ENCODE measurements at regions not wholly inside any gene's neighbourhood (a gene's known extent, or its start where the extent isn't known, plus 50 kb on each side); places are given as distances from the start of the nearest gene placed in this dataset.
"Not testable (repeated sequence)": the region's sequence is repeated elsewhere in the genome, so short reads cannot be mapped to it uniquely, and the experiment has no call there.

DNA sequence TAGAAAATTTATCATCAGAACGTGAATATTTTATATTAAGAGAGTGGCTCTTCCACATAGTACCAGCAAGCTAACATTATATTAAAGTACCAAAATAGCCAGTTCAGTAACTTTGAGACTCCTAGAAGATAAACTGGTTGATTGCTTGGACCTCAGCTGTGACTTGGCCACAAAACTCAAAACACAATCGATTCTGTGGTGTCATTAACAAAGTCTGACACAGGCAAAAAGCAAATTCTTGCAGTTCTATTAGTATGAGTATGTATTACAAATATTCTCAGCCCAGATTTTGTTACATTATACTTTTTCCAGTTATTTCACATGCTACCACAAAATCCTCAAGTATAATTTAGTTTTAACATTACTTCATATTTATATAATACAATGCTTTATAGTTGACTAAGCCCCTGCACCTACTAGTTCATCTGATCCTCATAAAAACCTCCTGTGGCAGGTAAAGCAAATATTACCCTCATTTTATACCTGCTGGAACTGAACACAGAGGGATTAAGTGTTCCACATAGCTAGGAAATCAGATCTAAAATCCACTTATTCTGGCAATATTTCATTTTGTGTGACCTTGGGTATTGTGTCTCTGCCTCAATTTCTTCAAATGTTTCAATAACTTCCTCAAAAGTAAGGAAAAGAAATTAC lies 279.9 kb upstream of the MKLN1 start:
- no peak overlapping the region for H3K4me3 Mint-ChIP-seq
- peaks cover 34% of the 10 kb centered on the region for H3K36me3 Mint-ChIP-seq

GRCh38 chr7:131051304-131051703 lies 276.4 kb upstream of the MKLN1 start:
- no peak overlapping the region for H3K4me3 Mint-ChIP-seq
- H3K27me3 Mint-ChIP-seq = no peaks in the 10 kb centered on the region
- H3K9me3 Mint-ChIP-seq = peaks cover under 1% of the 10 kb centered on the region
- DNase-seq (ENCODE audit: low spot score in 2 of 2) (no peak), ATAC-seq (ENCODE audit: low read depth) (no peak)
- H3K27ac Mint-ChIP-seq = no peak overlapping the region
- peaks cover 36% of the 10 kb centered on the region for H3K36me3 Mint-ChIP-seq
- peaks cover 39% of the 10 kb centered on the region for H3K4me1 Mint-ChIP-seq

More for the DNA sequence above, 279.9 kb upstream of the MKLN1 start:
- peaks cover 4% of the 10 kb centered on the region for H3K9me3 Mint-ChIP-seq
- no peaks in the 10 kb centered on the region for H3K27me3 Mint-ChIP-seq
- ATAC-seq (ENCODE audit: low read depth) (no peak), DNase-seq (ENCODE audit: low spot score in 2 of 2) (no peak)
- H3K4me1 Mint-ChIP-seq = peaks cover 34% of the 10 kb centered on the region
- peak overlapping the region; percentile 49 for H3K27ac Mint-ChIP-seq

- Mint-ChIP-seq H3K27ac (no peak overlapping the region), H3K36me3 (peaks cover 30% of the 10 kb centered on the region), H3K4me1 (peaks cover 44% of the 10 kb centered on the region), H3K27me3 (no peaks in the 10 kb centered on the region), H3K4me3 (no peak overlapping the region), H3K9me3 (no peaks in the 10 kb centered on the region)
- ATAC-seq (ENCODE audit: low read depth) (no peak), DNase-seq (ENCODE audit: low spot score in 2 of 2) (no peak)
Measured at GRCh38 chr7:131052285-131052904, 275.3 kb upstream of the MKLN1 start.

DNA sequence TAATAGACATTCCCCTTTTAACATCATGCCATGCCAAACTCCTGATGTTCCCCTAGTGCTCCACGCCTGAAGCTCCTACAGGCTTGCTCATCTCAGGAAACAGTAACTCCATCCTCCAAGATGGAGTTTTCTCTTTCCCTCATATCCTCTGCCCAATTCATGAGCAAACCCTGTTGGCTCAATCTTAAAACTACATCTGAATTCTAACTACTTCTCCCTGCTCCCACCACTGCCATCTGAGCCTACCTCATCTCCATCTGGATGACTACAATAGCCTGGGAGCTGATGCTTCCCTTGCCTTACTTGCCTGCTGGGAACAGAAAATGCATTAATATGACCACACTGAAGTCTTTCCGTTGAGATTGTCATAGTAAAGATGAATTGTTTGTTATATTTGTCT lies 271.7 kb upstream of the MKLN1 start:
- peaks cover 18% of the 10 kb centered on the region for H3K36me3 Mint-ChIP-seq
- no peaks in the 10 kb centered on the region for H3K27me3 Mint-ChIP-seq
- no peaks in the 10 kb centered on the region for H3K9me3 Mint-ChIP-seq
- H3K4me1 Mint-ChIP-seq = peaks cover 30% of the 10 kb centered on the region
- peak overlapping the region; percentile 99 for H3K27ac Mint-ChIP-seq
- H3K4me3 Mint-ChIP-seq = peak overlapping the region; percentile 15
- no peak for DNase-seq (ENCODE audit: low spot score in 2 of 2)
- no peak for ATAC-seq (ENCODE audit: low read depth)

DNA sequence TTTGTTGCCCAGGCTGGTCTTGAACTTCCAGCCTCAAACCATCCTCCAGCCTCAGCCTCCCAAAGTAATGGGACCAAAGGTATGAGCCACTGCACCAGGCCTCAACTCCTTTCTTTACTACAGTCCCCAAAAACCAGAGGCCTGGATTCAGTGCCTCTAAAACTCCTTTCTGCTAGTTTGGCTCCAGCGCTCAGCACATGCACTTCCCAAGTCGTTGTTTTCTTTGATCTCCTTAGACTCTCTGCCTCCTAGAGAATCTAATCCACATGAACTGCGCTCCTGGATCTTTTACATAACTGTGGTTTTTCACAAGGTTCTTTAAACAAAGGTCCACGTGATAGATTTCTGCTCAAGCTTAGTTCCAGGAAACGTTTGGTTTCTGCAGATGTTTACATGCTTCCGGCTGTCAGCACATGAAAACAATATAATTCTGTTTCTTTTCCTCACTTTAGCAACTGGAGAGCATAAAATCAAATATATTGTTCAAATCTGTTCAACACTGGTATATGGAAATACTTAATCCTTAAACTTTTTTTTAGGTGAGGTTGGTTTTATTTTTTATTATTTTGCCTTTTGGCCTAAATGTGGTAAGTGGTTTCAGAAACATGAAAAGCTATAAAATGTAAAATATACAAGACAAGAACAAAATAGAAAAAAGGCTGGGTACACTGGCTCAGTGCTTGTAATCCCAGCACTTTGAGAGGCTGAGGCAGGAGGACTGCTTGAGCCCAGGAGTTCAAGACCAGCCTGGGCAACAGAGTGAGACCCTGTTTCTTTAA lies 270.5 kb upstream of the MKLN1 start:
- peak overlapping the region; percentile 77 for H3K4me3 Mint-ChIP-seq
- ATAC-seq (ENCODE audit: low read depth) (peak; percentile 81), DNase-seq (ENCODE audit: low spot score in 2 of 2) (peak in 1 of 2 donors; percentile 38)
- peak overlapping the region; percentile 99 for H3K27ac Mint-ChIP-seq
- peaks cover 34% of the 10 kb centered on the region for H3K4me1 Mint-ChIP-seq
- no peaks in the 10 kb centered on the region for H3K9me3 Mint-ChIP-seq
- peaks cover 18% of the 10 kb centered on the region for H3K36me3 Mint-ChIP-seq
- H3K27me3 Mint-ChIP-seq = no peaks in the 10 kb centered on the region

DNA sequence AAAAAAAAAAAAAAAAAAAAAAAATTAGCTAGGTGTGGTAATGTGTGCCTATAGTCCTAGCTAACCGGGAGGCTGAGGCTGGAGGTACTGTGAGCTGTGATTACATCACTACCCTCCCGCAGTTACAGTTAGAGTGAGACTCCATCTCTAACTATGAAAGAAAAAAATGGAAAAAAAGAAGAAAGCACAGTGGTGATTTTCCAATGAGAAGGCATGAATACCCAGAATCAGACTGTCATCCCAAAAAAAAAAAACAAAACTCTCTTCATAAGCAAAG lies 269.9 kb upstream of the MKLN1 start:
- Mint-ChIP-seq H3K36me3 (peaks cover 18% of the 10 kb centered on the region), H3K9me3 (no peaks in the 10 kb centered on the region), H3K4me3 (peak overlapping the region; percentile 56), H3K27ac (peak overlapping the region; percentile 99), H3K4me1 (peaks cover 34% of the 10 kb centered on the region), H3K27me3 (no peaks in the 10 kb centered on the region)
- DNase-seq (ENCODE audit: low spot score in 2 of 2) (no peak), ATAC-seq (ENCODE audit: low read depth) (peak; percentile 72)

GRCh38 chr7:131058561-131059288 lies 269.0 kb upstream of the MKLN1 start:
- H3K4me1 Mint-ChIP-seq = peaks cover 37% of the 10 kb centered on the region
- DNase-seq (ENCODE audit: low spot score in 2 of 2); H3K9me3 Mint-ChIP-seq; ATAC-seq (ENCODE audit: low read depth); H3K27me3 Mint-ChIP-seq: not testable (repeated sequence)
- H3K36me3 Mint-ChIP-seq = peaks cover 18% of the 10 kb centered on the region
- H3K27ac Mint-ChIP-seq = peak overlapping the region; percentile 99
- H3K4me3 Mint-ChIP-seq = peak overlapping the region; percentile 14

DNA sequence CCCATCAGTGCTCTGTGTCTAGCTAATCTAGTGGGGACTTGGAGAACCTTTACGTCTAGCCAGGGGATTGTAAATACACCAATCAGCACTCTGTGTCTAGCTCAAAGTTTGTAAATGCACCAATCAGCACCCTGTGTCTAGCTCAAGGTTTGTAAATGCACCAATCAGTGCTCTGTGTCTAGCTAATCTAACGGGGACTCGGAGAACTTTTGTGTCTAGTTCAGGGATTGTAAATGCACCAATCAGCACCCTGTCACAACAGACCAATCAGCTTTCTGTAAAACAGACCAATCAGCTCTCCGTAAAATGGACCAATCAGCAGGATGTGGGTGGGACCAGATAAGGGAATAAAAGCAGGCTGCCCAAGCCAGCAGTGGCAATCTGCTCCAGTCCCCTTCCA lies 268.3 kb upstream of the MKLN1 start:
- peaks cover 14% of the 10 kb centered on the region for H3K36me3 Mint-ChIP-seq
- H3K27me3 Mint-ChIP-seq; ATAC-seq (ENCODE audit: low read depth); H3K4me3 Mint-ChIP-seq; DNase-seq (ENCODE audit: low spot score in 2 of 2); H3K9me3 Mint-ChIP-seq: not testable (repeated sequence)
- peak overlapping the region; percentile 79 for H3K27ac Mint-ChIP-seq
- peaks cover 33% of the 10 kb centered on the region for H3K4me1 Mint-ChIP-seq

- Mint-ChIP-seq H3K27ac (peak overlapping the region; percentile 63), H3K4me3 (no peak overlapping the region), H3K27me3 (no peaks in the 10 kb centered on the region), H3K9me3 (no peaks in the 10 kb centered on the region), H3K4me1 (peaks cover 32% of the 10 kb centered on the region), H3K36me3 (peaks cover 6% of the 10 kb centered on the region)
- ATAC-seq (ENCODE audit: low read depth) = no peak
- DNase-seq (ENCODE audit: low spot score in 2 of 2) = no peak
Measured at GRCh38 chr7:131061158-131061557, 266.5 kb upstream of the MKLN1 start.

DNA sequence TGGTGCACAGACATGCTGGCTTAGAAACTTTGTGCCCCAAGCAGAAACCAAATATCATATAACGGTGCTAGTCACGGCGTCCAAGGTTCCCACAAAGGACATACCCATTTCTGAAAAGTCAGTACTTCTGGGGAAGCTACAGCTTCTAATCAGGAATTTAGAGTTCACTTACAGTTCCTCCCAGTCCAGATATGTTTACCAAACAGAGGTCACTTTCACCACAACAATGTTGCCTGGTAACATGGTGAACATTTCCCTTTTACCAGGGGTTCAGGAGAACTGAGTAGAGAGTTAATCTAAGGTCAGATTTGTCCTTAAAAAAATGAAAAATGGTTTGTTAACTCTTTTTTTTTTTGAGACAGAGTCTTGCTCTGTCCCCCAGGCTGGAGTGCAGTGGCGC lies 265.9 kb upstream of the MKLN1 start:
- DNase-seq (ENCODE audit: low spot score in 2 of 2) (no peak), ATAC-seq (ENCODE audit: low read depth) (no peak)
- peaks cover 35% of the 10 kb centered on the region for H3K4me1 Mint-ChIP-seq
- H3K36me3 Mint-ChIP-seq = peaks cover 7% of the 10 kb centered on the region
- H3K4me3 Mint-ChIP-seq = no peak overlapping the region
- peak overlapping the region; percentile 63 for H3K27ac Mint-ChIP-seq
- no peaks in the 10 kb centered on the region for H3K9me3 Mint-ChIP-seq
- no peaks in the 10 kb centered on the region for H3K27me3 Mint-ChIP-seq

DNA sequence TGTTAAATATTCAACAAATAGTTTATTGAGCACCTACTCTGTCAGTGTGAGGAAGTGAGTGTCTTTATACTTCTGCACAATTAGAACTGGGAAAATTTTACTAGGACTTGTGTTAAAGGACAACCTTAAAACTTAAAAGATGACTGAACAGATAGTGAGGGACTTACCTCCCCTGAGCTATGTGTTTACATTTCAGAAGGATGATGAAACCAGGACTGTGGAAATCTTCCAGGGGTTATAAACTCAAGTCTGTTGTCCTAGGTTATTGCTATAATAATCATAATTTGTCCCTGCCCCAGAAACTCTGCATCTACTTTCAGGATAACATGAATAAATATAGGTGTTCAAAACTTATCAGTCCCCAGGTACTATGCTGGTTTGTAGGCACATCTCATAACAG lies 261.0 kb upstream of the MKLN1 start:
- peaks cover 47% of the 10 kb centered on the region for H3K4me1 Mint-ChIP-seq
- no peak overlapping the region for H3K4me3 Mint-ChIP-seq
- no peaks in the 10 kb centered on the region for H3K27me3 Mint-ChIP-seq
- H3K9me3 Mint-ChIP-seq = no peaks in the 10 kb centered on the region
- ATAC-seq (ENCODE audit: low read depth) (no peak), DNase-seq (ENCODE audit: low spot score in 2 of 2) (no peak)
- peak overlapping the region; percentile 89 for H3K27ac Mint-ChIP-seq
- peaks cover 5% of the 10 kb centered on the region for H3K36me3 Mint-ChIP-seq

DNA sequence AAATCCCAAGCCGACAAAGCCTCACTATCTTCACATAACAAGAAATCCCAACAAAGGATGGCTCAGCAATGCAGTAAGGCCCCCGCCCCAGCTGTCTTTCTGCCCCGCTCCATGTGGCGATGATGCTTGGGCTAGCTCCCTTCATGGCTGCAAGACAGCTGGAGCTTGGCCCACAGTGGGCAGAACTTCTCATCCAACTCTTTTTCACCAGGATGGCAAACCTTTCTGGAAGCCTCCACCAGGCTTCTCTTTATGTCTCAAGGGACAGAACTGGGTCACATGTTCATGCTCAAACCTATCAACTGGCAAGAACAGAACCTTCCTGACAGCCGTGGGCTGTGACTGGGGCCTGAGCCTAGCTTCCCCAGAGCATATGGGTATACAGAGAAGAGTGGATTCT lies 260.5 kb upstream of the MKLN1 start:
- ATAC-seq (ENCODE audit: low read depth) = peak; percentile 47
- DNase-seq (ENCODE audit: low spot score in 2 of 2) = peak in 1 of 2 donors; percentile 8
- H3K4me1 Mint-ChIP-seq = peaks cover 47% of the 10 kb centered on the region

GRCh38 chr7:131068604-131069021 lies 259.1 kb upstream of the MKLN1 start:
- no peaks in the 10 kb centered on the region for H3K9me3 Mint-ChIP-seq
- H3K4me3 Mint-ChIP-seq = no peak overlapping the region
- DNase-seq (ENCODE audit: low spot score in 2 of 2) (peak in 1 of 2 donors; percentile 2), ATAC-seq (ENCODE audit: low read depth) (no peak)
- peaks cover 50% of the 10 kb centered on the region for H3K4me1 Mint-ChIP-seq
- peaks cover 3% of the 10 kb centered on the region for H3K36me3 Mint-ChIP-seq
- H3K27ac Mint-ChIP-seq = peak overlapping the region; percentile 76
- no peaks in the 10 kb centered on the region for H3K27me3 Mint-ChIP-seq

More for the DNA sequence above, 260.5 kb upstream of the MKLN1 start:
- peak overlapping the region; percentile 89 for H3K27ac Mint-ChIP-seq
- no peaks in the 10 kb centered on the region for H3K9me3 Mint-ChIP-seq
- no peaks in the 10 kb centered on the region for H3K27me3 Mint-ChIP-seq
- H3K4me3 Mint-ChIP-seq = no peak overlapping the region
- peaks cover 5% of the 10 kb centered on the region for H3K36me3 Mint-ChIP-seq

Data from memory B cell (primary cell).